Esophagus muscularis mucosa (tissue), 4 donors: ENCODE measurements at regions not wholly inside any gene's neighbourhood (a gene's known extent, or its start where the extent isn't known, plus 50 kb on each side); places are given as distances from the start of the nearest gene placed in this dataset.
"Not testable (repeated sequence)": the region's sequence is repeated elsewhere in the genome, so short reads cannot be mapped to it uniquely, and the experiment has no call there.

ENCODE experiments used
- DNase-seq: peaks from one replicate; pipeline ENCODE4 v3.0.0-alpha.2; 2017; ENCODE audit errors: extremely low spot score
- H3K27ac ChIP-seq, 4 donors: fragments of 200-600 bp; sonication (generic); replicated peaks in 1 of 4; 1 replicate in 3 of 4; 2 replicates in 1 of 4; pipeline ENCODE4 v1.5.1; 2016 to 2019; ENCODE audit warnings: mild to moderate bottlenecking in 1 of 4
- H3K27me3 ChIP-seq, 4 donors: fragments of 200-600 bp; sonication (generic); one replicate each; pipeline versions ENCODE4 v1.5.1 to v1.6.0; 2016 to 2019
- H3K36me3 ChIP-seq, 4 donors: fragments of 200-600 bp; sonication (generic); one replicate each; pipeline ENCODE4 v1.5.1; 2016 to 2019
- H3K4me1 ChIP-seq, 4 donors: fragments of 200-600 bp; sonication (generic); one replicate each; pipeline ENCODE4 v1.5.1; 2016 to 2019
- H3K4me3 ChIP-seq, 4 donors: fragments of 200-600 bp; sonication (generic); 1 replicate in 2 of 4; 2 replicates in 2 of 4; pipeline ENCODE4 v1.5.1; 2016 to 2019; ENCODE audit warnings: mild to moderate bottlenecking in 4 of 4, moderate library complexity in 1 of 4
- H3K9me3 ChIP-seq, 4 donors: fragments of 200-600 bp; sonication (generic); 1 replicate in 3 of 4; 2 replicates in 1 of 4; pipeline ENCODE4 v1.5.1; 2016 to 2019
- EP300 ChIP-seq: sonication (generic); formaldehyde crosslinking; IDR thresholded peaks from one replicate; pipeline ENCODE4 v1.6.1; 2017; ENCODE audit warnings: antibody characterized with exemption
- POLR2A ChIP-seq: fragments of 450-650 bp; IDR thresholded peaks from one replicate; pipeline ENCODE4 v1.6.1; 2017; ENCODE audit warnings: antibody characterized with exemption, moderate library complexity, mild to moderate bottlenecking, low read depth
- POLR2AphosphoS5 ChIP-seq, 2 donors: sonication (generic); formaldehyde crosslinking; IDR thresholded peaks; one replicate each; pipeline ENCODE4 v1.6.1; 2017; ENCODE audit warnings: antibody characterized with exemption in 2 of 2
- WGBS: methylation state at CpG from one replicate; pipeline ENCODE4 v1.1.5; 2018; 5-methylcytosine and 5-hydroxymethylcytosine counted together
- intact Hi-C: fragments of 100-400 bp; cut with DNase I; formaldehyde crosslinking; loops from one replicate; pipeline ENCODE4 v1.15.1; 2023
- TF ChIP-seq, protein P1 (sequence below), 3 experiments: fragments of 200-600 bp in 2 of 3; fragments of 450-650 bp in 1 of 3; sonication (generic) in 2 of 3; IDR thresholded peaks; one replicate each; pipeline ENCODE4 v1.5.1; 2017 to 2019; ENCODE audit warnings: antibody characterized with exemption in 3 of 3, mild to moderate bottlenecking in 2 of 3, moderate library complexity in 1 of 3

DNA sequence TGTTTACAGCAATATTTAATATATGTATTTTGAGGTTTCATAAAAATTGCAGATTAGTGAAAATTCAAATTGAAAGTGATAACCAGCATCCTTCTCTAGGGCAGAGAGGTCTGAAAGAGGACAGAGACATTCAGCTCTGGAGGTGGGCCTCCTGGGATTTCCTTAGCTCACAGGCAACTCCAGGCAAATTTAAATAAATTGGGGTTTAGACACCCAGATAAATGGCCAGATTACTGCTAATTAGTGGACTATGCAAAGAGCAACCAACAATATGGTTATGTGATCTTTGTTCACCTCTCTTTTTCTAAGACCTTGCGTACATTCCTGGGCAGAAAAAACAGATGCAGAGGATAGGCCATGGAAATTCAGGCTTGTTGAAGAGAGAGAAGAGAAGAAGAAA lies 1282.8 kb upstream of the ACVR2A start:
- Histone ChIP-seq H3K4me3 (no peak overlapping the region), H3K9me3 (no peaks in the 10 kb centered on the region), H3K4me1 (no peaks in the 10 kb centered on the region), H3K27ac (no peak overlapping the region), H3K36me3 (no peaks in the 10 kb centered on the region), H3K27me3 (no peaks in the 10 kb centered on the region)
- intact Hi-C loops: no loop called here
- WGBS: 96% methylated on average over 1 of the region's 1 CpG
- TF ChIP-seq, protein P1, sequence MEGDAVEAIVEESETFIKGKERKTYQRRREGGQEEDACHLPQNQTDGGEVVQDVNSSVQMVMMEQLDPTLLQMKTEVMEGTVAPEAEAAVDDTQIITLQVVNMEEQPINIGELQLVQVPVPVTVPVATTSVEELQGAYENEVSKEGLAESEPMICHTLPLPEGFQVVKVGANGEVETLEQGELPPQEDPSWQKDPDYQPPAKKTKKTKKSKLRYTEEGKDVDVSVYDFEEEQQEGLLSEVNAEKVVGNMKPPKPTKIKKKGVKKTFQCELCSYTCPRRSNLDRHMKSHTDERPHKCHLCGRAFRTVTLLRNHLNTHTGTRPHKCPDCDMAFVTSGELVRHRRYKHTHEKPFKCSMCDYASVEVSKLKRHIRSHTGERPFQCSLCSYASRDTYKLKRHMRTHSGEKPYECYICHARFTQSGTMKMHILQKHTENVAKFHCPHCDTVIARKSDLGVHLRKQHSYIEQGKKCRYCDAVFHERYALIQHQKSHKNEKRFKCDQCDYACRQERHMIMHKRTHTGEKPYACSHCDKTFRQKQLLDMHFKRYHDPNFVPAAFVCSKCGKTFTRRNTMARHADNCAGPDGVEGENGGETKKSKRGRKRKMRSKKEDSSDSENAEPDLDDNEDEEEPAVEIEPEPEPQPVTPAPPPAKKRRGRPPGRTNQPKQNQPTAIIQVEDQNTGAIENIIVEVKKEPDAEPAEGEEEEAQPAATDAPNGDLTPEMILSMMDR (IDR thresholded peaks at IDR 0.05): no peak
- TF ChIP-seq EP300 (no peak), POLR2A (no peak), POLR2AphosphoS5 (IDR thresholded peaks at IDR 0.05) (no peak)
- DNase-seq: no peak

- Histone ChIP-seq H3K27ac (no peak overlapping the region), H3K27me3 (no peaks in the 10 kb centered on the region), H3K4me1 (no peaks in the 10 kb centered on the region), H3K9me3 (no peaks in the 10 kb centered on the region), H3K4me3 (no peak overlapping the region), H3K36me3 (no peaks in the 10 kb centered on the region)
- TF ChIP-seq POLR2AphosphoS5 (IDR thresholded peaks at IDR 0.05) (no peak), EP300 (no peak), POLR2A (no peak)
- DNase-seq: no peak
- WGBS: 91% methylated on average over 6 of the region's 6 CpGs
- intact Hi-C loops: no loop called here
Measured at GRCh38 chr2:146547236-146547635, 1297.6 kb upstream of the ACVR2A start.

DNA sequence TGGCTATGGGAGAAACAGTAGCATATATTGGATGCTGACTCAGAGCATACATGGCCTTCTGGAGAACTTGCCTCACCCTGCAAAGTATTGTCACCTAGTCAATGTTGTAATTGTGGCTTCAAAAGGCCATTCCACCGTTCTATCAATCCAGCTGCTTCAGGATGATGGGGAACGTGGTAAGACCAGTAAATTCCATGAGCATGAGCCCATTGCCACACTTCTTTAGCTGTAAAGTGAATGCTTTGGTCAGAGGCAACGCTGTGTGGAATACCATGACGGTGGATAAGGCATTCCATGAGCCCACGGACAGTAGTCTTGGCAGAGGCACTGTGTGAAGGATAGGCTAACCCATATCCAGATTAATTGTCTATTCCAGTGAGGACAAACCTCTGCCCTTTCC lies 1300.1 kb upstream of the ACVR2A start:
- TF ChIP-seq, protein P1 (IDR thresholded peaks at IDR 0.05): no peak
- no peak for TF ChIP-seq EP300
- no peak for TF ChIP-seq POLR2AphosphoS5 (IDR thresholded peaks at IDR 0.05)
- no peak for TF ChIP-seq POLR2A
- Histone ChIP-seq H3K27ac (no peak overlapping the region), H3K4me1 (no peaks in the 10 kb centered on the region), H3K27me3 (no peaks in the 10 kb centered on the region), H3K36me3 (no peaks in the 10 kb centered on the region), H3K9me3 (no peaks in the 10 kb centered on the region), H3K4me3 (no peak overlapping the region)
- WGBS: 81% methylated on average over 5 of the region's 5 CpGs
- intact Hi-C loops: no loop called here
- no peak for DNase-seq

DNA sequence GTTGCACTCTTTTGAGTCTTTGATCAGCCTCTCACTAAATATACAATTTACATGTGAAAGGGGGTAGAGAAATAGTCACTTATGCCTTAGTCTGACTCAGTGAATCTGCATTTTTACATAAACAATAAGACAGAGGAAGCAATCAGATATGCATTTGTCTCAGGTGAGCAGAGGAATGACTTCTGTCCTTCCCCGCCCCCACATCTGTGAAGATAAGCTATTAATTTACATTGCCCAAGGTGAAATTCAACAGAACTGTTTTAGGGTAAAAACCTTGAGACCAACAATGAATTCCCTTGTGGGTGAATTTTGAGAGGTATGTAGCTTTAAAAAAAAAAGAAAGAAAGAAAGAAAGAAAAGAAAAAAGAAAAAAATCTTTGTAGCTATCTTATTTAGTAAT lies 1302.9 kb upstream of the ACVR2A start:
- WGBS: 83% methylated on average over 1 of the region's 1 CpG

DNA sequence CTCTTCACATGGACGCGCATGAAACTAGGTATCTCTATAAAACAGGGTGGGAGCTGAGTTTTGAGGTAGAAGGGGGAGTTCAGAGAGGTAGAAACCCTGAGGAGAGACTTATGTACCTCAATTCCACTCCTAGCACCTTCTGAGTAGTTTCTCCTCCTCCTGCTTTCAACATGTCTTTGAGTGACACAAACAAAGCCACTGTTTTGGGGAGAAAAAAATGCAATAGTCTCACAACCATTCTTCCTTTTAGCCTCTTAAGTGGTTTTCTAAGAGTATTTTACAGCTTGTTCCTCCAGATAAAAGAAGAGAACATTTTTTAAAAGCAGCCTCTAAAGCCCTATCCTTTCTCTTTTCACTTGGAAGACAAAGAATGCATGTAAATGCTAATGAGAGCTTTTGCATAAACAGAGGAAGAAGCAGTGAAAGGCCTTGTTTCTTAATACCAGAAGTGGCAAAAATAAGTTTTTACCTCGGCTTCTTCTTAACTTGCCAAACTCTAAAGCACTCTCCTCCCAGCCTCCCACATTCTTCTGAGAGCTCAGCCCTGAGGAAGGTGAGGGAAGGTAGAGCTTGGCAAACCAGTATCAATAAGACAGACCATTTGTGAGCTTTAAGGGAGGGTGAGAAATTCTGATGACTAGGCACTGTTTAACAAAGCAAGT lies 1304.4 kb upstream of the ACVR2A start:
- no peak for TF ChIP-seq EP300
- H3K4me1 ChIP-seq: no peaks in the 10 kb centered on the region
- intact Hi-C loops: no loop called here
- H3K9me3 ChIP-seq: no peaks in the 10 kb centered on the region
- H3K36me3 ChIP-seq: no peaks in the 10 kb centered on the region
- H3K4me3 ChIP-seq: no peak overlapping the region
- no peak for DNase-seq
- 58% methylated on average over 3 of the region's 3 CpGs for WGBS
- H3K27me3 ChIP-seq: no peaks in the 10 kb centered on the region
- H3K27ac ChIP-seq: no peak overlapping the region

More for the DNA sequence above, 1302.9 kb upstream of the ACVR2A start:
- no peak for DNase-seq
- no peak overlapping the region for H3K4me3 ChIP-seq
- TF ChIP-seq EP300 (no peak), POLR2AphosphoS5 (IDR thresholded peaks at IDR 0.05) (no peak), POLR2A (no peak)
- TF ChIP-seq, protein P1 (IDR thresholded peaks at IDR 0.05): no peak
- no peaks in the 10 kb centered on the region for H3K9me3 ChIP-seq
- intact Hi-C loops: no loop called here
- no peak overlapping the region for H3K27ac ChIP-seq
- H3K4me1 ChIP-seq: no peaks in the 10 kb centered on the region
- no peaks in the 10 kb centered on the region for H3K36me3 ChIP-seq
- no peaks in the 10 kb centered on the region for H3K27me3 ChIP-seq

DNA sequence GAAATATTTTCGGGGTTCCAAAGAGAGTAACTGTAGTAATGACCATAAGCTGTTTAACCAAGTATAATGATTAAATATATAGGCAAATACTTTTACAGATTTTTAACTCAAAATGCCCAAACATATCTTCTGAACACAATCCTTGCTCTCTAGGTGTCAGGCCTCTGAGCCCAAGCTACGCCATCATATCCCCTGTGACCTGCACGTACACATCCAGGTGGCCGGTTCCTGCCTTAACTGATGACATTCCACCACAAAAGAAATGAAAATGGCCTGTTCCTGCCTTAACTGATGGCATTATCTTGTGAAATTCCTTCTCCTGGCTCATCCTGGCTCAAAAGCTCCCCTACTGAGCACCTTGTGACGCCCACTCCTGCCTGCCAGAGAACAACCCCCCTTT lies 1305.1 kb upstream of the ACVR2A start:
- 90% methylated on average over 5 of the region's 5 CpGs for WGBS
- intact Hi-C loops, H3K9me3 ChIP-seq, H3K4me1 ChIP-seq, H3K27ac ChIP-seq, DNase-seq, H3K36me3 ChIP-seq, H3K27me3 ChIP-seq, H3K4me3 ChIP-seq: not testable (repeated sequence)
